ENCODE measurements at regions not wholly inside any gene's neighbourhood (a gene's known extent, or its start where the extent isn't known, plus 50 kb on each side); places are given as distances from the start of the nearest gene placed in this dataset.

DNA sequence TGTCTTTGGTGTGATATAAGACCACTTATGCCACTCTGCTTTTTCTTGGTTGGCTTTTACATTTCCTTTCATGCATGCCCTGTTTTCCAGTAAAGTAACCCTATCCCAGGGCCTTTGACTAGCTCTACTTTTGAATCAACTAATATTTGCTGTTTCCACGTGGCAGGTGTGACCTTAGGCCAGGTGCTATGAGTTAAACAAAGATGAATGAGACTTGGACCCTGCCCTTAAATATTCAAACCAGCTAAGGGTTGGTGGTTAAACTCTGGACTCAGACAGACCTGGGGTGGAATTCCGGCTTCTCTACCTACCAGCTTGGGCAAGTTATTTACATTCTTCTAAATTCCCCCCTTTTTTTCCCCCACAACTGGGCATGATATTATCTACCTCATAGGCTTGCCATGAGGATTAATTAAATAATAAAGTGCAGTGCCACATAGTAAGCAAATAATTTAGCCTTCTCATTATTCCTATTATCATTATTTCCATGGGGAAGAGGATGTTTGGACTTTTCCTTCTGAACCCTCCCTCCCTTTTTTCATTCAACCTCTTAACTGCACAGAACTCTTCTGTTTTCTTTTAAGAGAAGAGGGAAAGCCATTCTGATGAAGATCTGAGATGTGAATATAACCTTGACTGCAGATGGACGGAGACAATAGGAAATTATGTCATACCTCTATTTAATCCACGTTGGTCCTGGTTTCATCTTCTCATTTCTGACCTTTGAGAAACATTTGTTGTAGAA, 143.6 kb upstream of the TNFAIP3 start:
- no peak for DNase-seq (ENCODE audit: low spot score in 2 of 2)
- Histone ChIP-seq H3K27me3 (ENCODE audit: low read depth) (no peaks in the 10 kb centered on the region), H3K4me1 (peaks cover under 1% of the 10 kb centered on the region), H3K4me3 (no peak overlapping the region), H3K36me3 (replicated peaks) (no peaks in the 10 kb centered on the region), H3K9me3 (no peaks in the 10 kb centered on the region)
- in situ Hi-C loops (cut with MboI; ENCODE audit: low sequenced_read_pairs), result no loop called here

DNA sequence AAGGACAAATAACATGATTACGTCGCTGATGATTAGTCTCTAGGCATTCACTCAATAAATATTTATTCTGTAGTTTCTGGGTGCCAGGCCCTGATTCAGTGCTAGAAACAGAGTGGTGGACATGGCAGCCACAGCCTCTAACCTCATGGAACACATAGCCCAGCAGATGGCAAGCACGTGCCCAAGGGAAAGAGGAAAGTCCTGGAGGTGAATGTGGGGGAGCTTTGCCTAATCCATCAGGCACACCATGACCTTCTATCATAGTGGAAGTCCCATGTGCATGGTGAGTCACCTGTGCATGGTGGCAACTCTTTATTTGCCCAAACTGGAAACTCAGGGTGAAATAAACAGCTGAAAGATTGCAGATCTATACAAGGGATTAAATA, 143.0 kb upstream of the TNFAIP3 start:
- in situ Hi-C loops (cut with MboI; ENCODE audit: low sequenced_read_pairs), result no loop called here
- Histone ChIP-seq H3K36me3 (replicated peaks) (no peaks in the 10 kb centered on the region), H3K4me3 (no peak overlapping the region), H3K4me1 (peaks cover 5% of the 10 kb centered on the region), H3K27me3 (ENCODE audit: low read depth) (no peaks in the 10 kb centered on the region), H3K9me3 (no peaks in the 10 kb centered on the region)
- DNase-seq (ENCODE audit: low spot score in 2 of 2), result no peak

- in situ Hi-C loops (cut with MboI; ENCODE audit: low sequenced_read_pairs), result no loop called here
- Histone ChIP-seq H3K27me3 (ENCODE audit: low read depth) (no peaks in the 10 kb centered on the region), H3K4me3 (no peak overlapping the region), H3K4me1 (peaks cover 11% of the 10 kb centered on the region), H3K9me3 (no peaks in the 10 kb centered on the region), H3K36me3 (replicated peaks) (no peaks in the 10 kb centered on the region)
- no peak for DNase-seq (ENCODE audit: low spot score in 2 of 2)
These were observed 142.4 kb upstream of the TNFAIP3 start for GRCh38 chr6:137724495-137725211.

GRCh38 chr6:137725949-137726348, 141.1 kb upstream of the TNFAIP3 start:
- no peaks in the 10 kb centered on the region for H3K36me3 ChIP-seq (replicated peaks)
- peaks cover 16% of the 10 kb centered on the region for H3K4me1 ChIP-seq
- in situ Hi-C loops (cut with MboI; ENCODE audit: low sequenced_read_pairs), result no loop called here
- no peak for DNase-seq (ENCODE audit: low spot score in 2 of 2)
- H3K4me3 ChIP-seq, result no peak overlapping the region
- no peaks in the 10 kb centered on the region for H3K9me3 ChIP-seq
- no peaks in the 10 kb centered on the region for H3K27me3 ChIP-seq (ENCODE audit: low read depth)

GRCh38 chr6:137726582-137726981, 140.5 kb upstream of the TNFAIP3 start:
- Histone ChIP-seq H3K27me3 (ENCODE audit: low read depth) (no peaks in the 10 kb centered on the region), H3K4me1 (peaks cover 16% of the 10 kb centered on the region), H3K4me3 (no peak overlapping the region), H3K9me3 (no peaks in the 10 kb centered on the region), H3K36me3 (replicated peaks) (no peaks in the 10 kb centered on the region)
- no peak for DNase-seq (ENCODE audit: low spot score in 2 of 2)
- in situ Hi-C loops (cut with MboI; ENCODE audit: low sequenced_read_pairs), result no loop called here

- H3K9me3 ChIP-seq, result no peaks in the 10 kb centered on the region
- H3K27me3 ChIP-seq (ENCODE audit: low read depth), result no peaks in the 10 kb centered on the region; the same call in 1 of the 2 replicates
- H3K4me1 ChIP-seq, result peaks cover 16% of the 10 kb centered on the region
- in situ Hi-C loops (cut with MboI; ENCODE audit: low sequenced_read_pairs), result no loop called here
- H3K4me3 ChIP-seq, result no peak overlapping the region
- H3K36me3 ChIP-seq (replicated peaks), result no peaks in the 10 kb centered on the region
- DNase-seq (ENCODE audit: low spot score in 2 of 2), result no peak
These were observed 139.8 kb upstream of the TNFAIP3 start for GRCh38 chr6:137727216-137727765.

GRCh38 chr6:137728386-137729349, 138.4 kb upstream of the TNFAIP3 start:
- DNase-seq (ENCODE audit: low spot score in 2 of 2), result peak; percentile 38 to 43

DNA sequence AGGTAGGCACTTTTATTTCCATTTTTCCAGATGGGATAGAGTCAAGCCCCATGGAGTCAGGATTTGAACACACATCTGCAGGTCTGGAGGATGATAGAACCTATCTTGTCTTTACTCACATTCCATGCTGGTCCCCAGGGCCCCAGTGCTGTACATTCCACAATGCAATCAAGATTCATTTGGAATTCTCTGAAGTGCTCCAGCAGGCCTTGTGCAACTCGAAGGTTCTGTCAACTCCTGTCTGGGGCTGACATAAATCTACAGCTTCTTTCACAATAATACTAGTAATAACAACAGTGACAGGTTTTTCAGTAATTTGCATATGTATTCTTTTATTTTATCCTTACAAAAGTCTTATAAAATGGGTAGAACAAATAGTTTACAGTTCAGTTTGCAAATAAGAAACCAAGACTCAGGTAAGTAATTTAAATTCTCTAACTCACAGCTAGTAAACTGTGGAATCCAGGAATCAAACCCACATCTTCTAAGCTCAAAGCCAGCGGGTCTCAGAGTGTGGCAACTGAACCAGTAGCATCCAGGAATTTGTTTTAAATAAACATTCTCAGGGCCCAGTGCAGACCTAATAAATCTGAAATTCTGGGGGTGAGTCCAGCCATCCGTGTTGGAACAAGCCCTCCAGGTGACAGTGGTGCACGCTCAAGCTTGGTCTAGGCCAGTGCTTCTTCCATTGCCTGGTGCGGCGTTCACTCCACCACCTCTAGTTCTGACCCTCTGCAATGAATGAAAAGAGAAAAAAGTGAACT, 137.0 kb upstream of the TNFAIP3 start:
- Histone ChIP-seq H3K4me3 (no peak overlapping the region), H3K4me1 (peaks cover 16% of the 10 kb centered on the region), H3K36me3 (replicated peaks) (no peaks in the 10 kb centered on the region), H3K27me3 (ENCODE audit: low read depth) (no peaks in the 10 kb centered on the region; the same call in 1 of the 2 replicates), H3K9me3 (no peaks in the 10 kb centered on the region)
- peak in 1 of 2 experiments; percentile 23 for DNase-seq (ENCODE audit: low spot score in 2 of 2)
- in situ Hi-C loops (cut with MboI; ENCODE audit: low sequenced_read_pairs), result no loop called here

More at GRCh38 chr6:137728386-137729349, 138.4 kb upstream of the TNFAIP3 start:
- H3K4me1 ChIP-seq, result peaks cover 16% of the 10 kb centered on the region
- no peaks in the 10 kb centered on the region; the same call in 1 of the 2 replicates for H3K27me3 ChIP-seq (ENCODE audit: low read depth)
- H3K4me3 ChIP-seq, result no peak overlapping the region
- H3K36me3 ChIP-seq (replicated peaks), result no peaks in the 10 kb centered on the region
- in situ Hi-C loops (cut with MboI; ENCODE audit: low sequenced_read_pairs), result no loop called here
- H3K9me3 ChIP-seq, result no peaks in the 10 kb centered on the region

DNA sequence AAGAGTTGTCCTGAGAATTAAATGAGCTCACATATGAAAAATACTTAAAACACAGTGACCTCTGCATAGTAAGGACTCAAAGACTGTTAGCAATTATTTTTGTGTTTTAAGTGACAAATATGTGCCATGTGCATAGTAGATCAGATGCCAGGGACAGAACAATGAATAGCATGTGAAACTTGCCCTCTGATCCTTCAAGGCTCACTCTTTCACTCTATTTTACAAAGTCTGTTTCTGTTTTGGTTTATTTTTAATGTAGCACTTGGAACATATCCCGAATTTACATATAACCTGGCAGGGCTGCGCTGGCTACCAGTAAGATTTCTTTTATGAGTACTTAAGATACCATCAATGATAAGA, 135.5 kb upstream of the TNFAIP3 start:
- Histone ChIP-seq H3K9me3 (no peaks in the 10 kb centered on the region; the same call in 1 of the 2 replicates), H3K36me3 (replicated peaks) (no peaks in the 10 kb centered on the region), H3K4me3 (no peak overlapping the region), H3K4me1 (peaks cover 16% of the 10 kb centered on the region), H3K27me3 (ENCODE audit: low read depth) (peaks cover 3% of the 10 kb centered on the region; the same call in 1 of the 2 replicates)
- in situ Hi-C loops (cut with MboI; ENCODE audit: low sequenced_read_pairs), result no loop called here
- DNase-seq (ENCODE audit: low spot score in 2 of 2), result no peak

GRCh38 chr6:137731960-137732616, 135.0 kb upstream of the TNFAIP3 start:
- in situ Hi-C loops (cut with MboI; ENCODE audit: low sequenced_read_pairs), result no loop called here
- Histone ChIP-seq H3K4me1 (peaks cover 16% of the 10 kb centered on the region), H3K4me3 (no peak overlapping the region)

DNA sequence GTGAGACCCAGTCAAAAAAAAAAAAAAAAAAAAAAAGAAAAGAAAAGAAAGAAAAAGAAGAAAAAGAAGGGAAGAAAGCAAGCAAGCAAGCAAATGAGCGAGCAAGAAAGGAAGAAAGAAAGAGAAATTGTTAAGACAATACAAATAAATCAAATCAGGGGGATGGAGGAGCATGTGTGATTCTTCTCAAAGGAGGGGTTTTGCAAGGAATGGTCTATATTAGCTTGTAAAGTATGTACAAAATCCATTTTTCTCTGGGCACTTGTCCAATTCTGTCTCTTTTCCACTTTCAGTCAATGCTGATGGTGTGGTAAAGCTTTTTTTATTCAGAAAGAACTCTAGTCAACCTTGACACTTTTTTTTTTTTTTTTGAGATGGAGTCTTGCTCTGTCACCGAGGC, 133.7 kb upstream of the TNFAIP3 start:
- Histone ChIP-seq H3K9me3 (no peaks in the 10 kb centered on the region; the same call in 1 of the 2 replicates), H3K4me1 (peaks cover 16% of the 10 kb centered on the region), H3K36me3 (replicated peaks) (no peaks in the 10 kb centered on the region), H3K4me3 (no peak overlapping the region), H3K27me3 (ENCODE audit: low read depth) (peaks cover 8% of the 10 kb centered on the region)
- in situ Hi-C loops (cut with MboI; ENCODE audit: low sequenced_read_pairs), result no loop called here
- no peak for DNase-seq (ENCODE audit: low spot score in 2 of 2)

More at GRCh38 chr6:137731960-137732616, 135.0 kb upstream of the TNFAIP3 start:
- Histone ChIP-seq H3K9me3 (no peaks in the 10 kb centered on the region; the same call in 1 of the 2 replicates), H3K27me3 (ENCODE audit: low read depth) (peaks cover 3% of the 10 kb centered on the region; the same call in 1 of the 2 replicates), H3K36me3 (replicated peaks) (no peaks in the 10 kb centered on the region)
- no peak for DNase-seq (ENCODE audit: low spot score in 2 of 2)
